ENCODE measurements at regions not wholly inside any gene's neighbourhood (a gene's known extent, or its start where the extent isn't known, plus 50 kb on each side); places are given as distances from the start of the nearest gene placed in this dataset.

DNA sequence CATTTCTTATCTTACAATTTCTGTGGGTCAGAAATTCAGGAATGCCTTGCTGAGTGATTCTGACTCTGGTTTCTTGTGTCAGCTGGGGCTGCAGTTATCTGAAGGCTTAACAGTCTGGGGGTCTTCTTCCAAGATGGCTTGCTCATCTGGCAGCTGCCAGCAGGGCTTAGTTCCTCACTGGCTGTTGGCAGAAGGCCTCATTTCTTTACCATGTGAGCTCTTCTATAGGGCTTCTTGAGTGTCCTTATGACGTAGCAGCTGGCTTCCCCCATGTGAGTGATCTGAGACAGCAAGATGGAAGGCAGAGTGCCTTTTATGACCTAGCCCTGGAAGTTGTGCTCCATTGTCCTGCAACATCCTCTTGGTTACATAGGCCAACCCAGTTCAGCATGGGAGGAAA is 82.0 kb upstream of the PDZRN3 start:
- TF ChIP-seq HCFC1 (IDR thresholded peaks at IDR 0.05; ENCODE audit: low read length) (no peak), JUND (IDR thresholded peaks at IDR 0.05; ENCODE audit: low read depth, low read length) (no peak), ZNF274 (IDR thresholded peaks at IDR 0.05; ENCODE audit: insufficient read depth, insufficient read length) (no peak), ESRRA (IDR thresholded peaks at IDR 0.05; ENCODE audit: low read length) (no peak), EZH2 (IDR thresholded peaks at IDR 0.05; ENCODE audit: borderline replicate concordance, control insufficient read depth, low read depth, low read length) (no peak), POLR2A (IDR thresholded peaks at IDR 0.05; ENCODE audit: low read depth, low read length) (no peak)

Data from GM12878 (cell line).